IPS DF 19.7 (cell line): ENCODE measurements at regions not wholly inside any gene's neighbourhood (a gene's known extent, or its start where the extent isn't known, plus 50 kb on each side); places are given as distances from the start of the nearest gene placed in this dataset.
A peak's percentile ranks its signal among the peaks of the same experiment; 100 is the strongest.

Source experiments
- DNase-seq: peaks from one replicate; pipeline ENCODE4 v3.0.0-alpha.2; 2013; ENCODE audit warnings: low read depth, low spot score

- DNase-seq, result peak; percentile 45
These were observed 675.8 kb downstream of the CETN3 start for GRCh38 chr5:89733772-89734171.

DNA sequence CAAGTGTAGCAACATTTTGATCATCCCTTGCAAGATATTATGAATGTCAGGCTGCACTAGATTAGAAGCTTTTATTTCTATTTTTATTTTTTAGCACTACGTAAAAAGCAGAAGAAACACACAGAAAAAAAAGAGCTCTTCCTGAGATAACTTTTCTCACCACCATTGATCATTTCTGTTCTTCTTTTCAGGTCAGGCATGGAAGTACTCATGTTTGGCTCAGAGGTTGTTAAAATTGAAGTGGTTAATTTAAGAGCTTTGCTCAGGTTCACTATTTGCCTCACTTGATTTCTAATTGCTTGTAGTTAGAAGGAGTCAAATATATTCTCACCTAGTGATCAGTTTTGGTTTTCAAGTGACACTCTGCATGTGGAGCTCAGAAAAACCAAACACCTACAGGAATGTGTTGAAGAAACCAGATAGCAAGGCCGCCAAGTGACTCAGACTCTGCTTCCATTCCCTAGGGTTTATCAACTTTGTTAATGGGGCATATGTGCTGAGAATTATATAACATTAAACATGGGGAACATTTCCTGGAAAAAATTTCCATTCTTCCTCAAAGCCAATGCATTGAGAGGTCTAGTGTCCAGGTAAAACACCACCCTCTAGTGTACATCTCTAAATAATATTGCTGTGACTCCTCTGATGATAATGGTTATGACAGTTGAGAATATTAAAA lies 679.8 kb downstream of the CETN3 start:
- no peak for DNase-seq

- no peak for DNase-seq
These were observed 680.8 kb downstream of the CETN3 start for GRCh38 chr5:89728750-89729149.

- DNase-seq, result no peak
These were observed 681.4 kb downstream of the CETN3 start for GRCh38 chr5:89728134-89728533.

GRCh38 chr5:89724379-89725095 lies 685.0 kb downstream of the CETN3 start:
- no peak for DNase-seq

GRCh38 chr5:89723907-89724306 lies 685.6 kb downstream of the CETN3 start:
- no peak for DNase-seq

DNA sequence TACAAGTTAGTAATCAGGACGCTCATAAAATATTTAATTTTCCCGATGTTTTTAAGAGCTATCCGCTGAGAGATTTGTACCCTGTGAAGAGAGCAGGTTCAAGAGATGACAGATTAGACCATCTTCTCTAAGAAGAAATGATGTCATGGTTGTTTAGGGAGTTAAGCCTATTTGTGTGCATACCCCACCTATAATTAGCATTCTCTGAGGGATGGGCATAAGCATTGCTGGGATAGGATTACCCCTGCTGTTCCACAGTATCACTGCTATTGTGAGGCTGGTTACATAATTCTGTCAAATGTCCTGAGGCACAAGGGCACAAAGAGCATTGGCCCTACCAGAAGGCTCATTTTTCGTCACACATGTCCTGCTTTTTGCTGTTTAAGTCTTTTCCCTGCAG lies 687.0 kb downstream of the CETN3 start:
- no peak for DNase-seq

DNA sequence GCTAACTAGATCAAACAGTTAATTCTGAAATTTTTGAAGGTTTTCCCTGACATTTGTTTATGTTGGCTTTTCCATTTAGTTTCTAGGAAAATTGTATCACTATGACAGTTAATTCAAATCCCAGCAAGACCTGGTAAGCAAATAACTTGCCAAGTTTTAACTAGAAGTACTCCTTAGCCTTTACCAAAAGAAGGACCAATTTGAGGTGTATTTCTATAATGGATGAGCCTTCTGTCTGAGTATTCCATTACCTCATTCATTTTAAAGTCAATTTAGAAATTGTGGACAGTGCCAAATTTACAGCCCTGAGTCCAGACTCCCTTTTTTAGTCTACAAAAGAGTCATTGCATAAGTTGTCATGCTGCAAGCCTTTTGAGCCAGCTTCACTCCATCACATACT lies 687.6 kb downstream of the CETN3 start:
- DNase-seq, result no peak

GRCh38 chr5:89721353-89721752 lies 688.2 kb downstream of the CETN3 start:
- no peak for DNase-seq

- no peak for DNase-seq
These were observed 697.3 kb downstream of the CETN3 start for GRCh38 chr5:89712134-89712700.

- DNase-seq, result no peak
These were observed 698.0 kb downstream of the CETN3 start for GRCh38 chr5:89711526-89711925.

DNA sequence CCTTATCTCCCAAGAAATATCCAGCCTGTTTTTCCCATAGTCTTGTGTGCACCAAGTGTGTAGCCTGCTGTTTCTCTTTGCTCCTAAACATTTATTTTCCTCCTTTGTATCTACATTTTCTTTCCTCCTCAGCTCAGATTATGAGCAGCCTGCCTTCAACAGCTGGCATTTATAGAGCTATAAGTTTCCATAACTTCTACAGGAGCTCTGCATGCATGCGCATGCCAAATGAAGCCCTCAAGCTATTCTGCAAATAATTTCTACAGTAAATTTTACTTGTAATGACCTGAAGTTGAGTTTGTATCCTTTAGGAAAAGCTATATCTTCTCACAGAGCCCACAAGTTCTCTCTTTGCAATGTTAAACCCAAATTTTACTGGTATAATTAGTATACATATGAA lies 699.5 kb downstream of the CETN3 start:
- no peak for DNase-seq

- DNase-seq, result no peak
These were observed 701.7 kb downstream of the CETN3 start for GRCh38 chr5:89707891-89708290.

GRCh38 chr5:89706731-89707130 lies 702.8 kb downstream of the CETN3 start:
- DNase-seq, result no peak

- peak; percentile 88 for DNase-seq
These were observed 705.7 kb downstream of the CETN3 start for GRCh38 chr5:89703817-89704216.

GRCh38 chr5:89698028-89698427 lies 711.5 kb downstream of the CETN3 start:
- DNase-seq, result no peak

DNA sequence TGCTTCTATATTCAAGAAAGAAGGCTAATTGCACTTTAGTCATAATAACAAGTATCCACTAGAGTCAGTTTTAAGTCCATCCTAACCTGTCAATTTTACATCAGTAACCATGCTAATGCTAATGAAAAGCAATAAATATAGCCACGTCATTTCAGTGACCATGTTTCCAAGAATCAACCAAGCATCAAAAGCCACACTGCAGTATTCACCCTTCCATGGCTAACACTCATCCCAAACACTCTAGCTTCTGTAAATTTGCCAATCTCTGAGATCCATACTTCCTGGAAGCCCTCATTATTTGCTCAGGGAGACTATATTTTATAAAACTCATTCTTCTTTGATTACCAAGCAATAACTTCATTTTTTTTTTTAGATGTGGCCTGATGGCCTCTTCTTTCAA lies 712.0 kb downstream of the CETN3 start:
- DNase-seq, result no peak

DNA sequence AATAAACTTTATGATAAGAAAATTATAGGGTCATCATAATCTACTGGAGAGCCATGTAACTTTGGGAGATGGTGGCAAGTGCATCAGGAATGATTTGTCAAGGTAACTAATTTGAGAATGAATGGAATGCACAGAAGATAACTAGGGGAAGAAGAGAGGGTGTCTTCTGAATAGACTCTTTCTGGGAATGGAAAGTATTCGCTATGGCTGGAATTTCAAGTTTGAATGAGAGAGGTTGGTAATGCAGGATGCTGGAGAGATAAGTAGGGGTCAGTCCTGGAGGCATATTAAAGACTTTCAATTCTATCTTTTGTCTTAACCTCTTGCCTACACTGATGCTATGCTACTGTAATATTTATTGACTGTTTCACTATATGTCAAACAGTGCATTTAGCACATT lies 714.2 kb downstream of the CETN3 start:
- DNase-seq, result no peak

DNA sequence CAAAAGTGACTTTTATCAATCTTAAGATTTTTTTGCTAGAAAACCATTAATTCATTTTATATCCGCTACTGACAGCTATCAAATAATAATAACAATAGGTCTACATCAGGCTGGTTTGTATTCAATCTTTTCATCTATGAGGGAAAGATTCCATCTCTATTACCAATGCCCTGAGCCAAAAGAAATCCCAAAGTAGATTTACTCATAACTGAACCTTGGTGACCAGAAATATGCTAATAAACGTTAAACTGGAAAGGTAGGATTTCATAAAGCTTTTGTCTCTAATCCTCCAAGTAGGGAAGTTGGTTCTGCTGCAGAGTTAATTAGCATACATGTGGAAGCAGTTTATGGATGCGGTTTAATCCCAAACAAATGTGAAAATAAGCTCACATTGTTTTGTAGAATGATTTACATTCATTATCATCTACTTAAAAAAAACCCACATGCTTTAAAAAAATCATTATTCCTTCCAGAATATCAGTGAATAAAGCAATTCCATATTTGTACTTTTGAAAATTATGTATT lies 715.5 kb downstream of the CETN3 start:
- DNase-seq, result no peak

DNA sequence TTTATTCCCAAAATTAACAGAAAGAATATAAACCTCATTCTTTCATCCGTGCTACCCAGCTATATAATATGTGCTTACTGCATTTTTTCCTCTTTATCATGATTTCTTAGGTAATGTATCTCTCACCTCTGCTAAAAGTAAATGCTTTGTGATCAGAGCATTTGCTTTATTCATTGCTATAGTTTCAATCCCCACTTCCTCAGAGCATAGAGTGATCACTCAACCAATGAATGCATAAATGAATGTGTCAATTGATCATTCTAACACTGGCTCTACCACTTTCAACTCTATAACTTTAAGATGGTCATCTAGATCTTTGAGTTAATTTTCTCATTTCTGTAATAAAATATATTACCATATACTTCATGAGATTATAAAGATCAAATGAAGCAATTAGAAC lies 719.2 kb downstream of the CETN3 start:
- no peak for DNase-seq

GRCh38 chr5:89686081-89686765 lies 723.3 kb downstream of the CETN3 start:
- no peak for DNase-seq

DNA sequence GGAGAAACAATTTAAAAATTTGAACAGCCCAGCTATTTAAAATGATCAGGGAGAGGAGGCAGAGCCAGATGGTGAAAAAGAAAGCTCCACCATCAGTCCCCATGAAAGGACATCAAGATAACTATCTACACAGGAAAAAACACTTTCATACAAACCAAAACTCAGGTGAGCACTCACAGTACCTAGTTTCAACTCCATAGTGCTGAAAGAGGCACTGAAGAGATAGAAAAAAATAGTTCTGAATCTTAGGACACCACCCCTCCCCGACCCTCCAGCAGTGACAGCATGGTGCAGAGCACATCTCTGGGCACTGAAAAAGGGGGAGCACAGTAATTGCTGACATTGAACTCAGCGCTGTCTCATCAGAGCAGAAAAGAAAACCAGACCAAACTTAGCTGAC lies 732.9 kb downstream of the CETN3 start:
- DNase-seq, result no peak
